Stromal cell of bone marrow (primary cell): ENCODE measurements at regions not wholly inside any gene's neighbourhood (a gene's known extent, or its start where the extent isn't known, plus 50 kb on each side); places are given as distances from the start of the nearest gene placed in this dataset.

Experiments used
- DNase-seq: peaks from one replicate; pipeline ENCODE4 v3.0.0-alpha.2; 2012; ENCODE audit warnings: low read depth

DNA sequence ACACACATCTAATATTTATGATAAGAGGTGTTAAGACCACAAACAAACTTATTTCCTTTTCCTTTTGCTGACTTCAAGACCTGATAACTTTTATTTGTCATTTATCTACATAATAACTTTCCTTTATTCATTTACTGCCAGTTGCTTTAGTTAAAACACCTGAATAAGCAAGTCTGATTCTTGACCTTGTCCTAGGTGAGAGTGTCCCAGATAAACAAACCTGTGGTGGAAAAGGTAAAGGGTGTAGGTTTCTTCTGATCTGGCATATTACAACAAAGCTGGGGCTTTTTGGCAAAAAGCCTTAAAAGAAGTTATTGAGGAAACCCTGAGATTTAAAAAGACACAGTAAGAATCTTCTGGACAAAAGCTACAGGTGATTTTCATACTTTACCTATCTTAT is 191.5 kb downstream of the ZBBX start:
- DNase-seq: no peak

DNA sequence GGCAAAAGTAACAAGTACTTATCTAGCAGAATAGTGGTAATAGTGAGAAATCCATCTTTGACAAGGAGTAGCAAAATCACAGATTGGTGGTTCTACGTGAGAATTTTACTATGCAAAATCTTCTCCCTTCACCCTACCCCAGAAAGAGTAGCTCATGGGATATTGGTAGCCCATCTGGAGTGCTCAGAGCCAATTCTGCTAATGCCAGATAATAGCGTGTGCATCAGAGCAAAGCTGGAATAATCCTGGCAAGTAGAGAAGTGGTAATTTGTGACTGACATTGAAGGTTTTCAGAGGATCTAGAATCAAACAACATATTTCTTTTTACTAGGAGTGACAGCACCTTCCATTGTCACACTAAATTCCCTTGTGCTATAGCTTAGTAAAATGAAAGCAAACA is 192.9 kb downstream of the ZBBX start:
- no peak for DNase-seq

DNA sequence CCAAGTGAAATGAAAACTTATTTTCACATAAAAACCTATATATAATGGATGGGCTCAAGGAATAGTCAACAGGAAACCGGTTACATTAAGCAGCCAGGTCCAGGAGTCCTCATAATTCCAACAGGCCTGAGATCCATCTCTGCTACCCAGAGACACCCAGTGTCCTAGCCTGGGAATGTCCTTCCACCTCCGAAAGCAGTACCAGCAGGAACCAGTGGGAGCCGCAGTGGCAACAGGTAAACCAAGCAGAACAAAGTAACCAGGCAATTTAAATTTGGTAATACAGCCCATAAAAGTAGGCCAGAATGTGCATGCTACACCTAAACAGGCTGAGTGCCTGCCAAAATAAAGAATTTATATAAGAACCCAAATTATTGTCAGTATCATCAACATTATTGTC is 195.6 kb downstream of the ZBBX start:
- no peak for DNase-seq

DNA sequence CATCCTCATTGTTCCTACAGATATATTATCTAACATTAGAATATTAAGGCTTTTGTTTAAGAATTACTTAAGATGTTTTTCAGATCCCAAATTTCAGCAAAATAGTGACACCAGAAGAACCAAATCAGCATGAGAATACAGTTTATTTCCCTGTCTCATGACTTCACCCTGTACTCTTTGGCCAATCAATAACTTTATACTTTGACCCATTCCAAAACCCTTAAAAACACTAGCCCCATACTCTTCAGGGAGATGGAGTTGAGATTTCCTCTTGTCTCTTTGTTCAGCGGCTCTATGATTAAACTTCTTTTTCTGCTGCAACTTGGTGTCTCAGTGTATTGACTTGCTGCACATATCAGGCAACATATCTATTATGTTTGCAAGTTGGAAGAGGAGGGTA is 207.7 kb downstream of the ZBBX start:
- DNase-seq: no peak

DNA sequence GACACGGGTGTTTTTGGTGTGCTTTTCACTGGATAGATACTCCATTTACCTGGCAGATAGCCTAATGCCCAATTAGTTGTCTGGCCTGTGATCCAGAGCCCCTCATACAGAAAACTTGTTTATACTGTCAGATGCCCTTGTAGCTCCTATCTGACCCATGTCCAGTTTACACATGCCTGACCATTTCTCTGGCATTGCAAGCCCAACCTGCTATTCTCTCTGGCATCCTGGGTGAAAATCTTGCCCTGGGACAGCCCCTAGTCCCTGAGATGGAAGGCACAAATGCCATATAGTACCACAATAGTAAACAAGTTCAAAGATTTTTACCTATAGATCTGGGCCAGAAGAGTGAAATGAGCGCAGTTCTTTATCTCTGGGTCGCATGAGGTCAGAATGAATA is 212.6 kb downstream of the ZBBX start:
- no peak for DNase-seq

DNA sequence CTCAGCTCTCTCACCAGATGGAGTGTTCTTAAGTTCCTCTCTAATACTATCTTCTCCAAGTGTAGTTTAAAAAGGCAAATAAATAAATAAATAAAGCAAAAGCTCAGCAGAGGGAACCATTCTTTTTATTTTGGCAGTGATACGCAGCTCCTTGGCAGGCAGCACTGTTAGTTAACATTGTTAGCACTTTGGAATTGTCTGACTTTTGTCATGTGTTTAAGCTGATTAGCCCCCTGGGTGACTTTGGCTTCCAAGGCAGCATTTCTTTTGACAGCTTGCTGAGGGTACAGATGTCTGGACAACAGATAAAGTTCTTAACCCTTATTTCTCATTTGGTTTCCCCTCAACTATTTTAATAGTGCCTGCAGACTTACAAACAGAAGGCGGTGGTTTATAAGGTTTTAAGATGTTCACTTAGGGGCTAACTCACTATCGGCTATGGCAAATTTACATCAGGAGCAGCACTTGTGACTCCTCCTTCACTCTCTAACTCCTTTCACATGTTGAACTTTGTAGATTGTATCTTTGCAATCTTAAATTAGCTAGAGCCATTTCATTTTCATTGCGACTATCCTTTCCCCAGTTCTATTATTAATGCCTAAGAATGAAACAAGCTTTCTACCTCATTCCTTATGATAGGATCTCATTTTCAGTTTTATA is 213.4 kb downstream of the ZBBX start:
- no peak for DNase-seq

DNA sequence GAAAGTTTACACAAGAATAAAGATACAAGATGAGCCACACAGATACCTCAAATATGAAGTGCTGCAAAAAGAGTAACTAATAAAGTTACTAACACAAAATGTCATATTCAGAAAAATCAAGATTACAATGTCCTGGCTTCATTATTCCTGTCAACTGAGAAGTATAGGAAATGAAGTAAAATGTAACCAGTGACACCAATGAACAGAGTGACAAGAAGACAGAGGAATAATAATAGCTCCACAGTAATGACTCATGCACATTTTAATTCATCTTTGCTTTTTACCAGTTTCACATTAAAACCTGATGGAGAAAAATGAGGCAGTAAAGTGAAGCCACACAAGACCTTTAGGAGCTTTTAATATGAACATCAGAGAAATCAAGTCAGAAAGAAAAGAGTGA is 214.1 kb downstream of the ZBBX start:
- DNase-seq: no peak

DNA sequence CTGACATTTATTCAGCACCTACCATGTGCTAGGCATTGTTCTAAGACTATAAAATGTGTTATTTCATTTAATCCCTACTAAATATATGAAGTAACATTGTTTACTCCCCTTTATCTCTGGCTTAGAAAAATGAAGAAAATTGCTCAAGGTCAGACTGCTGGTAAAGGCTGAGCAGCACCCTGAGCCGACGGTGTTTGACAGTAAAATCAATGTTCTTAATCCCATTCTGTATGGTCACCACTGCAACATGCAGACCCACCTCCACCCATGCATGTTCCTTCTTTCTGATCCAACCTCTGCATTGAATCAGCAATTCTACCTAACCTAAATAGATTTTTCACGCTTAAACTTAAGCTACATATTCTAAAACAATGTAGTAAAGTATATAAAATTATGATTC is 216.5 kb downstream of the ZBBX start:
- DNase-seq: no peak

DNA sequence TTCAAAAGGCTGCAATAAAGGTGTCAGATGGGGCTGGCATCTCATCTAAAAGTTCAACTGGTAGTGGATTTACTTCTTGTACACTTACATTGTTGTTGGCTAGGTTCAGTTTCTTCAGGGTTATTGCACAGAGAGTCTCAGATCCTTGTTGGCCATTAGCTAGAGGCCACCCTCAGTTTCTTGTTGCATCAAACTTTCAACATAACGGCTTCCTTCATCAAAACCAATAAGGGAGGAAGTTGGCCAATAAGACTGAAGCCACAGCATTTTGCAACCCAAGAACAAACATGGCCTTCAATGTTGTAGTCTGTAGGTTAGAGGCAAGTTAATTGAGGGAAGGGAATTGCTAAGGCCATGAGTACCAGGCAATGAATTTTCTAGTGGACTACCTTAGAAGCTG is 218.0 kb downstream of the ZBBX start:
- no peak for DNase-seq

DNA sequence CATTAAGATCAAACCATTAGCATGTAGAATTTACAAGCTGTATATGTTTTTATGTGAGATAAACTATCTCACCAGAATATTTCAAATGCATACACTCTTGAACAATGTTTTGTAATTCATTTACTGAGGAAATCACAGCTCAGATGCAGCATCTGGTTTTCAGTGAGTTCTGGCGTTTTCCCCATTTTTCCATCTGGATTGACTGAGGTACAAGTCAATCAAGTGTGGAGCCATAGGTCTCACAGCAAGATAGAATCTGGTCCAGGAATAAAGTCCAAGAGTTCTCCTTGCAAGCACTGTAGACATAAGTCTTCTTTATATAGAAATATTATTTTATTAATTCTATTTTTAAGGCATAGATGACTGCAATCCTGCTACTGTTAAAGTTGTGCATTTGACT is 219.3 kb downstream of the ZBBX start:
- DNase-seq: no peak

DNA sequence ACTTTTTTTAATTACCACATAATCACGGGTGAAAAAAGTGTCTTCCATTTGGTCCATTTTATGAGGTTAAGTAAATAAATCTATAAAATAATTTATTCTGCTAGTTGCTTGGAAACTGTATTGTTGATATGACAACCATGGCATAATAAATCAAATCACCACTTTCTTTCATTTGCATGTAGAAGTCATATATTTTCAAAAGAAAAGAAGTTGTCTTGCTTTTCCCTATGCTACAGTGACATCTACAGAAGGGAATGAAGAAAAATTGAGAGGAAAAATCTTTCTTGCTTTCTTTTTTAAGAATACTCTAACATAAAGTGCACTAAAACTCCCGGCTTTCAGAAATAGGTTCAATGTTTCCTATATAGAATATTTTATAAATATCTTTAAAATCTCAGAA is 228.5 kb downstream of the ZBBX start:
- DNase-seq: no peak

DNA sequence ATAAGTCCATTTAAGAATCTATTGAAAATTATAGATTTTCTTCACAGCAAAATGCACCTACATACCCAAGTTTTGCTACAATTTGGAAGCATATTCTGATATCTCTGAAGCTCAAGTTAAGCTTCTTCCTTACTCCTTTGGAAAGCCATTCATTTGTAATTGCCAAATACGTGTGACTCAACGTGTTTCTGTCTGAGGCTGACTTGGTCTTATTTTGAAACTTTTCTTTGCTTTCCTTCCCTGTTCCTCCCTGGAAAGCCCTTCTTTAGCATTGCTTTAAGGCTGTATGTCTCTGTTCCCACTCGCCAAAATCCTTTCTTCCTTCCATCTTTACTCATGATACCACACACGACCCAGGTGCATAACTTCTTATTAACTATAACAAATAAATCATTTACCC is 232.0 kb downstream of the ZBBX start:
- no peak for DNase-seq

DNA sequence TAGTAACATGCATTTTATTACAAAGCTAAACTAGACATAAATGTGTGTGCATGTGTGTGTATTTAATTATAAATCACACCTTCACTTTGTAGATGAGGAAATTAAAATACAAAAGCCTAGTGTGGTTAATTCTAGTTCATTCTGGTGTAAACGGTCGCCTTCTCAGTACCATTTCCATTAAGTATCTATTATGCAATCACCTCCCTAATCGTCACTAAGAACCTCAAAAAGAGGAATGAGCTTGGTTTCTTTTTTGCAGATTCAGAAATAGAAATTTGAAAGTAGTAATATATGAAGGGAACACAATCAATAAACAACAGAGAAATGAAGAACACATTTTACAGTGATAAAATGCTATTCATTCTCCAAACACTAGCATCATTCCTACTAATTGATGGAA is 233.2 kb downstream of the ZBBX start:
- DNase-seq: no peak

DNA sequence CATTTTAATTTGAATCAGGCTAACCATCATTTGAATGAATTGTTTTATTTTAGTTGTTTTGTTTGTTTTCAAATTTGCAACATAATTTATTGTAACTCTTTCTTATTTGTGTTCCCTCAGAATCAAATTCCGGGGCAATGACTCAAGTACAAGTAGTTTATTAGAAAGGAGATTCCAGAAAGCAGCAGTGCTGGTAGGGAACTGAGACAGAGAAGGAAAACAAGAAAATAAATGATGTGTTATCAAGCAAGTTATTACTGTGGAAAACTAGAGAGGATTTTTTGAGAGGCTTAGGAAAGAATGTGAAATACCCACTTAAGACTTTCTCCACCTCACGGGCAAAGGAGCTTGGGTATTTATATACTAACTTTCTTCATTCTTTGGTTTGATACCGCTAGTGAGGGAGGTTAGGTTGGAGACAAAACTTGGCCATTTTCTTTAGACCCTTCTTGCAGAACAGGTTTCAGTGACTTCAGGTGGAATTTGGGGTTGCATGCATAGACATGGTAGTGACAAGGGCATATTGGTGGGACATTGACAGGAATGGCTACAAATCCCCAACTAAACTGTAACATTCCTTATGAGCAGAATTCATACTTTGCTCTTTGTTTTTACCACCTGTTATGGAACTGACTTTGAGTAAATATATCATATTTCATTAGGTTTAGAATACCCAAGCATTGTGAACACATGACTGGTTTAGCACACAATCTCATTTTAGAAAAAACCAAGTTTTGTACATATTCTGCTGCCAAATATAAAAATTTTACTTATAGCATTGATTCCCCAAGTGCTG is 254.3 kb downstream of the ZBBX start:
- DNase-seq: no peak

DNA sequence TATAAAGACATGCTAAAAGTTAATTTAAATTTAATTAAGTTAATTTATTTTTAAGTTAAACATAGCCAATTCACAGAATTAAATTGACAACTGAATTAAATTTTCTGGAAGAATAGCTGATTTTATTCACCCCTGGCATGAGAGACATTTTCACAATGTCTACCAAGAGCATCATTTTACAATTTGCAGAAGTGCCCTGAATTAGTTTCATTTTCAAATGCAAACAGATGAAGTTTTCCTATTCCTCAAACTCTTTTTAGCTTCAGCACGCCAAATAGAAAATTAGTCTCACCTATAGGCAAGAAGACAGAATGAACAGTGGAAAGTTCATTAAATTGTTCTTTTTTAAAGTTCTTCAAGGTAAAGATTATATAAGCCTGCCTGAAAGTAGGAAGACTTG is 259.3 kb downstream of the ZBBX start:
- no peak for DNase-seq

DNA sequence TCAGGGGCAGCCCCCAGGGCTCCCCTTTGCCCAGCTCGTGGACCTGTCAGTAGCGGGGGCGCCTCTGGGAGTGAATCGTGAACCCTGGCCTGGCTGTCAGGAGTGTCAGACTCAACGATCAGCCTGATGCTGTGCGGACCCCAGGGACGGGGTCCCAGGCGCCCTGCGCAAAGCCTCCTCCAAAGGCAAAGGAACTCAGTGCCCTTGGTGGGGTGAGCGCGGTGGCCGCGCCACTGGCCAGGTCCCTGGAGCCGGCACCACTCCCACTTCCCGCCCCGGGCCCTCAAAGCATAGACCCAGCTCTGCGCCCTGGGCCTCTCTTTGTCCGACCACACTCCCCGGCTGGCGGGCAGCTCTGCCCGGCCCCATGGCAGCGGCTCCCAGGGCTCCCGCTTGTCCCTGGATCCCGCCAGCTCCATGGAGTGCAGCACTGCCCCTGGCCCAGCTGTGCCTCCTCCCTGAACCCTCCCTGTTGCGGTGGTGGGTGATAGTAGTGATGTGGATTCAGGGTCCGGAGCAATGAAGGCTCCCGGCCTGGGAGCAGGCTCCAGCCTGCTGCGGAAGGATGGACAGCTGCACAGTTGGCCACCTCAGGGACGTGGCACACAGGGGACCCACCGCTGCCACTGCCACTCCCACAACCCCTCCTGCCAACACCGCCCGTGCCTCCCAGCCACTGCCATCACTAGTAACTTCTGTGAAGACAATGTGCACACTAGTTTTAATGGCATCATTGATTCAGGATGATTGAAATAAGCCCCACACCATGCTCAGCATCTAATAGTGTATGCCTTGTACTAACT is 263.8 kb downstream of the ZBBX start:
- no peak for DNase-seq

DNA sequence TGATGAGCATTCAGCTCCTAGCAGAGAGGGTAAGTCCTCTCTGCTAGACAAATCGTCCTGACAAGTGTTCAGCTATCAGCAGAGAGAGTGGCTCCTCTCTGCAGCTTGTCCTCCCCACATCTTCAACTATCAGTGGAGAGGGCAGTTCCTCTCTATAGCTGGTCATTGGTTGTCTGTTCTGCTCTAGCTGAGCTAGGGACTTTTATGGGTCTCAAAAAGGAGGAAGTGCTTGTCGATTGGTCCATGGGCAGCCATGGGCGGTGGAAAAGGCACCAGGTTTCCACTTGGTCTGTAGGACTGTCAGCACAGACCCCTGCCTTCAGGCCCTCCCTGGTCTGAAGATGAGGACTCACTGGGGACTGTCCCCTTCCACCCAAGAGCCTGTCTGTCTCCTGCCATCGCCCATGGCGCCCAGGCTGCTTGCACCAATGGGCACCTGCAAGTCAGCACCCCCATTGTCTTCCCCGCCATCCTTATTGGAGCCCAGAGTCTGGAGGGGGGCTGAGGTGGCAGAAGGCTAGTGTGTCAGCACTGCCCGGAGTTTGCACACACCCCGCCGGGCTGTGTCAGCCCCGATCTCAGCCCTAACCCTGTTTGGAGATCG is 264.7 kb downstream of the ZBBX start:
- DNase-seq: no peak

DNA sequence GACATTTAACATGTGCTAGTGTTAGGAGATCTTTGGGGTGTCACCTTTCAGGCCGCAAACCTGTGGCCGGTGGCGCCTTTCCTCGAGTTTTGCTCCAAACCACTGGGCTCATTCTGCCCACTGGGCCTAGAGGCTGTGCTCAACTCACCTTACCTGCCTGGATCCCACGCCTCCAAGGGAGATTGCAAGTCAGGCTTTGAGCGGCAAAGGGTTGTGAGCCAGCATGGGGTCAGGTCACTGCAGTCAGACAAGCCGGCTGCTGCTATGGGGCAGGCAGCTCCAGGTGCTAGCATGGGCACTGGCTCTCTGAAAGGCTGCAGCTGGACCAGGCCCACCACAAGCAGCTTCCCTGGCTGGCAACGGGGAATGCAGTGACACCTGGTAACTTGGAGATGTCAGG is 265.5 kb downstream of the ZBBX start:
- no peak for DNase-seq

DNA sequence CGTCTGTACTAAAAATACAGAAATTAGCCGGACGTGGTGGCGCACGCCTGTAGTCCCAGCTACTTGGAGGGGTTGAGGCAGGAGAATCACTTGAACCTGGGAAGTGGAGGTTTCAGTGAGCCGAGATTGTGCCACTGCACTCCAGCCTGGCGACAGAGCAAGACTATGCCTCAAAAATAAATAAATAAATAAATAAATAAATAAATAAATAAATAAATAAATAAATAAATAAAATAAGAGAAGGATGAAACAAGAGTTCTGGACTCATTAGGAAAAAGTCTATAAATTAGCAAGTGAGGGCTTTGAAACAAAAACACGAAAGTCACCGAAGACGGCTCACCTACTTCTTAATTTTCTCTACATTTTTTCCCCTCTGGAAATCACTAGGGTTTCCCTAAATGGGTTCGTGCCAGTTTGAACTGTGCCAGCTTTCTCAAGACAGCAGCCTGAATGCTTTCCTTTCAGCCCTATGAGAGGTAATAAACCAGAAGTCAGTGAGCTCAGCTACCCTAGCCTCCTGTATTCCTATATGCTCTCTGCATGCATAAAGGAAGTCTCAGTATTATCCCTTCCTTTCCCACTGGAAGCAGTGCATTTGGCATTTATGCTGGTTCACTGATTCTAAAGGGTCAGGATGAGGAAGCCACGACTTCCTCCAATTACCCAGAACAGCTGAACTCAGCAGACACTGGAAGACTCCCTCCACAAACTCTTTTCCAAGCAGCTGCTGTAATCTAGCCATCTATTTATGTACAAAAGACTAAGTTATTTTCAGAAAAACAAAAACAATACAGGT is 266.9 kb downstream of the ZBBX start:
- no peak for DNase-seq

DNA sequence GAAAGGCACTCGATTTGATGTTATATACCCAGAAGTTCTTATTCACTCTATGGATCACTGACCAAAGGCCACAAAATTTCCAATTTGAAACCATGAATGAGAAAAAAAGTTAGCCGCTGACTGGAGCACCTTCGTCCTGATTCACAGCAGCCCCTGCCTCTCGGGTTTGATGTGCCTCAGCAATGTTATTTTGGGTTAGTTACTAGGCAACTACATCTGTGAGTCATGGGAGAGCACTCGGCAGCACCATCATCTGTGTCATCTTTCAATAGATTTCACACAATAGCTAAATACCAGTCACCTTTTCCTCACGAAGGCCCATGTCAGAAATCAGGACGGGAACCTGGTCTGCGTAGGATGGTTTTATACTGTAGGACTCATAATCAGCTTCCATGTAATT is 269.2 kb downstream of the ZBBX start:
- DNase-seq: no peak

DNA sequence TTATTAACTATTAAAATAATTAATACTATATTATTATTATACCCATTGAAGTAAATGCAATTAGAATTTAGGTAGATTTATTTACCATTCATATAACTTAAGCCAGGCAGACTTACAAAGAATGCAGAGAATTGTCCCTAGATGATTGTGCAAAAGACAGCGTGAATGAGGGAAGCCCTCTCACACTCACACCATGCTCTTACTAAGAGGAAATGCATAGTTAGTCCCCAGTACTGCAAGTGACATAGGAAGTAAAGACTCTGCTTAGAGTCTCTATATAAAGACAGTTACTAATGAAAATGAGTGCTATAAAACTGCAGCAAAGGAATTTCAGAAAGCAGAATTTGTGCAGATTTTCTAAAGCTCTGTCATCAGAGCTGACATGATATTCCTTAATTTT is 270.4 kb downstream of the ZBBX start:
- no peak for DNase-seq

DNA sequence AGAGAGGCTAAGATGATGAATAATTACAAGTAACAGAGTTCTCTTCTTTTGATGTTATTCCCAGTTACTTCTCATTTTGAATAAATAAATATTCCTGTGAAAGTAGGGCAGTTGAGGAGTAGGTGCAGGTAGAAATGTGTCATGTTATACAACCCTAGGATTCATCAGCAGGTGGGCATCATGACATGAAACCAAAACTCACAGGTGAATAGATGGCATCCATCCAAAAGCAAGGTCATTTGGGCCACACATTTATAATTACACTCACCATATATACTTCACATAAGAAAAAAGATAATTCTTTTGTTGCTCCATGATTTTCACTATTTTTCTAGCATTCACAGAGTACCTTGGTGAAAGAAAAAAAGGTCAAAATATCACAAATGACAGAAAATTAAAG is 273.6 kb downstream of the ZBBX start:
- DNase-seq: no peak
